Fibroblast of villous mesenchyme (primary cell): ENCODE measurements at regions not wholly inside any gene's neighbourhood (a gene's known extent, or its start where the extent isn't known, plus 50 kb on each side); places are given as distances from the start of the nearest gene placed in this dataset.

Source experiments
- DNase-seq: peaks from one replicate; pipeline ENCODE4 v3.0.0-alpha.2; 2010; ENCODE audit warnings: low read depth
- H3K4me3 ChIP-seq: 2 replicates; pipeline ENCODE4 v1.5.1; 2011; ENCODE audit warnings: low read depth, mild to moderate bottlenecking, low read length
- TF ChIP-seq, protein P1 (sequence below): IDR thresholded peaks from 2 replicates; pipeline ENCODE4 v1.5.1; 2012; ENCODE audit warnings: low read depth, mild to moderate bottlenecking, low read length; ENCODE audit not compliant: insufficient read depth

GRCh38 chr18:51637881-51638280, 440.4 kb upstream of the MEX3C start:
- no peak for DNase-seq
- TF ChIP-seq, protein P1, sequence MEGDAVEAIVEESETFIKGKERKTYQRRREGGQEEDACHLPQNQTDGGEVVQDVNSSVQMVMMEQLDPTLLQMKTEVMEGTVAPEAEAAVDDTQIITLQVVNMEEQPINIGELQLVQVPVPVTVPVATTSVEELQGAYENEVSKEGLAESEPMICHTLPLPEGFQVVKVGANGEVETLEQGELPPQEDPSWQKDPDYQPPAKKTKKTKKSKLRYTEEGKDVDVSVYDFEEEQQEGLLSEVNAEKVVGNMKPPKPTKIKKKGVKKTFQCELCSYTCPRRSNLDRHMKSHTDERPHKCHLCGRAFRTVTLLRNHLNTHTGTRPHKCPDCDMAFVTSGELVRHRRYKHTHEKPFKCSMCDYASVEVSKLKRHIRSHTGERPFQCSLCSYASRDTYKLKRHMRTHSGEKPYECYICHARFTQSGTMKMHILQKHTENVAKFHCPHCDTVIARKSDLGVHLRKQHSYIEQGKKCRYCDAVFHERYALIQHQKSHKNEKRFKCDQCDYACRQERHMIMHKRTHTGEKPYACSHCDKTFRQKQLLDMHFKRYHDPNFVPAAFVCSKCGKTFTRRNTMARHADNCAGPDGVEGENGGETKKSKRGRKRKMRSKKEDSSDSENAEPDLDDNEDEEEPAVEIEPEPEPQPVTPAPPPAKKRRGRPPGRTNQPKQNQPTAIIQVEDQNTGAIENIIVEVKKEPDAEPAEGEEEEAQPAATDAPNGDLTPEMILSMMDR = no peak
- no peak overlapping the region for H3K4me3 ChIP-seq

- TF ChIP-seq, protein P1 = no peak
- no peak overlapping the region for H3K4me3 ChIP-seq
- no peak for DNase-seq
Measured at GRCh38 chr18:51639541-51639940, 442.1 kb upstream of the MEX3C start.

GRCh38 chr18:51643483-51643882, 446.0 kb upstream of the MEX3C start:
- no peak overlapping the region for H3K4me3 ChIP-seq
- no peak for DNase-seq
- TF ChIP-seq, protein P1 = no peak

DNA sequence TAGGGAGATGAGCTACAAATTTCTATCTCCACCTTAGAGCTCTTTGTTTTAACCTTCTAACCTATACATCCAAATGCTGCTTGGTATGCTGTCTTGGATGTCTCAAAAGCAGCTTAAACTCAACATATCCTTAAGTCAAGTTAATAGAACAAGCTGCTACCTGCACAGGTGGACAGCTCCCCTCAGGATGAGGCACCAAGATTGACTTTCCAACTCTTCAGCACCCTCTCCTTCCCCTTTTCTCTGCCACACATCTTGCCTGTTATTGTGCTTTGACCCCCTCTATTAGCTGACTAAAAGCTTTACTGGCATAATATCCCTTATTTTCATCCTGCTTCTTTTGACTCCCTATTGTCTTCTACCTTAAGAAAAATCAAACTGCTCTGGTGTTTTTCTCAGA, 448.1 kb upstream of the MEX3C start:
- DNase-seq = no peak
- TF ChIP-seq, protein P1 = no peak
- H3K4me3 ChIP-seq = no peak overlapping the region

- TF ChIP-seq, protein P1 = no peak
- no peak overlapping the region for H3K4me3 ChIP-seq
- no peak for DNase-seq
Measured at GRCh38 chr18:51647346-51647745, 449.9 kb upstream of the MEX3C start.

- H3K4me3 ChIP-seq = no peak overlapping the region
- no peak for DNase-seq
- TF ChIP-seq, protein P1 = no peak
Measured at GRCh38 chr18:51647942-51648341, 450.5 kb upstream of the MEX3C start.

GRCh38 chr18:51649796-51650195, 452.3 kb upstream of the MEX3C start:
- H3K4me3 ChIP-seq = no peak overlapping the region
- TF ChIP-seq, protein P1 = no peak
- no peak for DNase-seq
